ENCODE measurements at regions not wholly inside any gene's neighbourhood (a gene's known extent, or its start where the extent isn't known, plus 50 kb on each side); places are given as distances from the start of the nearest gene placed in this dataset.
A peak's percentile ranks its signal among the peaks of the same experiment; 100 is the strongest.
"Not testable (repeated sequence)": the region's sequence is repeated elsewhere in the genome, so short reads cannot be mapped to it uniquely, and the experiment has no call there.

DNA sequence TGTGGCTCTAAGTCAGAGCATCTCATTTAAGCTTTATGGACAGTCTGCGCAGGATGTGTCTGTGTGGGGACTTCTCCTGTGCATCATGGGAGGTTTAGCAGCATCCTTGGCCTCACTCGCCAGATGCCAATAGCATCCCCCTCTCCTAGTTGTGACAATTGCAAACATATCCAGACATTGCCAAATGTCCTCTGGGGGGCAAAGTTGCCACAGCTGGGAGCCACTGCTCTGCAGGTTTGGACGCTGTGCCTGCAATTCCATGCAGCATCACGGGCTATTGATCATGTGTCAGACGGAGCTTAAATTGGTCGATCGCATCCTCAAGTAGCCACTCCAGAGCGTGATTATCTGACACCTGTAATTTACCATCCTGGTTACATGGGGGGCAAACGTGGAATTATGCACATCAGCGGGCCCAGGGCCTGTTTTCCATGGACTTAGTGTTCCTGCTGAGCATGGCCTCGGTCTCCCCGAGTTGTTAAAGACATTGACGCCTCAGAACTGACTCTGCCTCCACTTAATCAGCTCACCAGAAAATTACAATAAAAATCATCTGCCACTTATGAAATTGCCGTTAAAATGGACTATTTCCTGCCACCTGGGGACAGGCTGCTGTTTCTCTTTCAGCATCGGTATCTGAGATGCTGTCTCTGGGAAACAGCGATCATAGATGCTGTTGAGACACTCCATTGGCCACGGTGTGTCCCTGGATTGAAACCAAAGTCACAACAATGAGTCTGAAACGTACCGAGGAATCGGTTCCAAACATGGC is 191.9 kb upstream of the SULF2 start:
- intact Hi-C loops (cut with DNase I), result loop anchor here (10.0 kb wide), 2 partner anchors 192 to 648 kb away; partner anchors contain the start of gene SULF2
- TF ChIP-seq POLR2AphosphoS5 (IDR thresholded peaks at IDR 0.05), result peak in 1 of 2 donors; percentile 11
- not testable (repeated sequence) for H3K4me3 ChIP-seq; H3K36me3 ChIP-seq; DNase-seq (ENCODE audit: extremely low spot score); H3K27me3 ChIP-seq; H3K9me3 ChIP-seq
- 68% methylated on average over 18 of the region's 20 CpGs for WGBS
- H3K27ac ChIP-seq (replicated peaks in 1 of 4), result peak overlapping the region; percentile 62 to 78 (median 72)
- peaks cover 12 to 40% (median 19%) of the 10 kb centered on the region in 4 donors for H3K4me1 ChIP-seq

DNA sequence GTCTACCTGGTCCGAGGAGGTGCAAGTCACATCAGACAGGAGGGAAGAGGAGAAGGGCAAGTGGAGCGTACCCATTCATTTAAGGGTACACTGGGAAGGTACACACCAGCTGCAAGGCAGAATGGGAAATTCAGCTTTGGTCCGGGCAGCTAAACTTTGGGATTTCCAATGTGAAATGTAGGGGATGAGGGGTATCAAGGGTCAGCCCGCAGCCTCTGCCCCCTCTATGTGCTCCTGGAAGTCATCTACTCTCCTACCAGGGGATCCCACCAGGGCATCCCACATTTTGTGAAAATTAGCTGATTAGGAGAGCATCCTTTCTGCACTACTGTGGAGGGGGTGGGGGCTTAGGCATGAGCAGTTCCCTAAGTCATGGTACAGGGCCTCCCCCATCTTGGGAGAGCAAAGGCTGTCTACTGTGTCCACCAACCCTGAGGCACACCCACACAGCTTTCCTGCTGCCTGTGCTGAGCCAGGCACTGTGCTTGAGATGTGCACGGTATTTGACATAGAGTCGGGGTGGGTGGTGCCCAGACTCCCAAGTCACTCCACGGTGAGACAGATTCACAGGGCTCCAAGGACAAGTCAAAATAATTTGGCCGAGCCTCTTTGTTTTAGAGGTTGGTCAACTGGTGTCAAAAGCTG is 189.1 kb upstream of the SULF2 start:
- no peak for DNase-seq (ENCODE audit: extremely low spot score)
- TF ChIP-seq POLR2A (IDR thresholded peaks at IDR 0.05; ENCODE audit: low read depth), result no peak
- no peak for TF ChIP-seq EP300 (IDR thresholded peaks at IDR 0.05)
- TF ChIP-seq, protein P1, sequence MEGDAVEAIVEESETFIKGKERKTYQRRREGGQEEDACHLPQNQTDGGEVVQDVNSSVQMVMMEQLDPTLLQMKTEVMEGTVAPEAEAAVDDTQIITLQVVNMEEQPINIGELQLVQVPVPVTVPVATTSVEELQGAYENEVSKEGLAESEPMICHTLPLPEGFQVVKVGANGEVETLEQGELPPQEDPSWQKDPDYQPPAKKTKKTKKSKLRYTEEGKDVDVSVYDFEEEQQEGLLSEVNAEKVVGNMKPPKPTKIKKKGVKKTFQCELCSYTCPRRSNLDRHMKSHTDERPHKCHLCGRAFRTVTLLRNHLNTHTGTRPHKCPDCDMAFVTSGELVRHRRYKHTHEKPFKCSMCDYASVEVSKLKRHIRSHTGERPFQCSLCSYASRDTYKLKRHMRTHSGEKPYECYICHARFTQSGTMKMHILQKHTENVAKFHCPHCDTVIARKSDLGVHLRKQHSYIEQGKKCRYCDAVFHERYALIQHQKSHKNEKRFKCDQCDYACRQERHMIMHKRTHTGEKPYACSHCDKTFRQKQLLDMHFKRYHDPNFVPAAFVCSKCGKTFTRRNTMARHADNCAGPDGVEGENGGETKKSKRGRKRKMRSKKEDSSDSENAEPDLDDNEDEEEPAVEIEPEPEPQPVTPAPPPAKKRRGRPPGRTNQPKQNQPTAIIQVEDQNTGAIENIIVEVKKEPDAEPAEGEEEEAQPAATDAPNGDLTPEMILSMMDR (IDR thresholded peaks at IDR 0.05), result no peak
- TF ChIP-seq POLR2AphosphoS5 (IDR thresholded peaks at IDR 0.05), result no peak
- no peaks in the 10 kb centered on the region for H3K36me3 ChIP-seq
- peaks cover 19 to 37% (median 26%) of the 10 kb centered on the region in 4 donors for H3K4me1 ChIP-seq
- no peaks in the 10 kb centered on the region for H3K9me3 ChIP-seq
- intact Hi-C loops (cut with DNase I), result loop anchor here (10.0 kb wide), 2 partner anchors 190 to 650 kb away; partner anchors contain the start of gene SULF2
- 94% methylated on average over 8 of the region's 8 CpGs for WGBS
- no peaks in the 10 kb centered on the region for H3K27me3 ChIP-seq
- H3K4me3 ChIP-seq, result no peak overlapping the region
- H3K27ac ChIP-seq (replicated peaks in 1 of 4), result peak overlapping the region; percentile 28 to 60 (median 50)

DNA sequence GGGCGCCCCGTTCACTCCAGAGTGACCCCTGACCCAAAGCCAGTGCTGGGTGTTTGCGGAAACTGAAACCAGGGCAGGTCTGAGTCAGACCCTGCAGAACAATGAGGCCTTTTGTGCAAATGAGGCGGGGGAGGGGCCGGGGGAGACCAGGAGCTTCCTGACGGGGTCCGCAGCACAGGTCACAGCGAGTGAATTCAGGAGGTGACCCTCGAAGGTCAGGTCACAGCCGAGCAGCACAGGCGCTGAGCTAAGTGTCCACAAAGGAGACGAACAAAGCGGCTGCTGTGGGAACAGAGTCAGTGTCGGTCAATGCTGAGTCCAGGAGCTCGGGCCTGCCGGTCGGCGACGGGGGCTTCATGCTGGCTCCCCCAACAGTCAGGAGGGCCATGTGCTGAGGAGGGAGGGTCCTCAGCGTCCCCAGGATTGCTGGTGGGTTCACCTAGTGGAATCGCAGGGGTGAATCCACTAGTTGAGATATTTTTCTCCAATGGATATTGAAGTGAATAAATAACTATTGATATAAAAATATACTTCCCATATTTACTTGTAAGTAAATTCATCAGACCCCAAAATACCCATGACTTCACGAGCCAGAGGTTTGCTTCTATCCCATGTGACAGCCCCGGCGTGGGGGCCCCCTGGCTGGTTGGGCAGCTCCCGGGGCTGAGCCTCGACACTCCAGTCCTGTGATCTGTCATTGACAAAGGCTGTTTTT is 188.4 kb upstream of the SULF2 start:
- 74% methylated on average over 24 of the region's 26 CpGs for WGBS
- H3K4me1 ChIP-seq, result peaks cover 19 to 30% (median 26%) of the 10 kb centered on the region in 4 donors
- no peaks in the 10 kb centered on the region for H3K27me3 ChIP-seq
- H3K4me3 ChIP-seq, result no peak overlapping the region
- no peak for DNase-seq (ENCODE audit: extremely low spot score)
- TF ChIP-seq EP300 (IDR thresholded peaks at IDR 0.05) (no peak), POLR2AphosphoS5 (IDR thresholded peaks at IDR 0.05) (no peak), POLR2A (IDR thresholded peaks at IDR 0.05; ENCODE audit: low read depth) (no peak)
- TF ChIP-seq, protein P1 (IDR thresholded peaks at IDR 0.05), result no peak
- no peaks in the 10 kb centered on the region for H3K36me3 ChIP-seq
- H3K27ac ChIP-seq (replicated peaks in 1 of 4), result peak overlapping the region; percentile 28 to 60 (median 52)
- intact Hi-C loops (cut with DNase I), result loop anchor here (10.0 kb wide), 2 partner anchors 189 to 651 kb away; partner anchors contain the start of gene SULF2
- no peaks in the 10 kb centered on the region for H3K9me3 ChIP-seq

DNA sequence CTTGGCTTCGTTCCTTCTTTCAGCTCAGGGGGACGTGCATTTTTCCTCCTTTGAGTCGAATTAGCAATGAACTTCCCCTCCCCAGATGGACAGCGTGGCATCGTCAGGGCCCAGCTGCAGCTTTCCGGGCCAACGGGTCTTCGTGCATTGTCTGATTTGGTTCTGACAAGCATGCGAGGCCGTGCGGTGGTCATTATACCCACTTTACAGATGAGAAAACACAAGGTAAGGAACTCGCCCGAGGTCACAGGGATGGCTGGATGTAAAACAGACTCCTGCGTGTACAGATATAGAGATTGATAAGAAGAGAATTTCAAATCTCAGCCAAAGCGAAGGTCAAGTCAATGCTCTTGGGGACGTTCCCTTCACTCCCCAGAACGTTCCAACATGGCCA is 187.6 kb upstream of the SULF2 start:
- 84% methylated on average over 17 of the region's 17 CpGs for WGBS
- no peak for DNase-seq (ENCODE audit: extremely low spot score)
- H3K36me3 ChIP-seq, result no peaks in the 10 kb centered on the region
- H3K27ac ChIP-seq (replicated peaks in 1 of 4), result peak overlapping the region in 3 of 4 donors; percentile 49 to 60 (median 52)
- H3K9me3 ChIP-seq, result no peaks in the 10 kb centered on the region
- intact Hi-C loops (cut with DNase I), result loop anchor here (10.0 kb wide), 2 partner anchors 188 to 652 kb away; partner anchors contain the start of gene SULF2
- peaks cover 19 to 26% (median 24%) of the 10 kb centered on the region in 4 donors for H3K4me1 ChIP-seq
- no peak overlapping the region for H3K4me3 ChIP-seq
- TF ChIP-seq EP300 (IDR thresholded peaks at IDR 0.05), result no peak
- no peak for TF ChIP-seq POLR2A (IDR thresholded peaks at IDR 0.05; ENCODE audit: low read depth)
- TF ChIP-seq, protein P1 (IDR thresholded peaks at IDR 0.05), result no peak
- TF ChIP-seq POLR2AphosphoS5 (IDR thresholded peaks at IDR 0.05), result no peak
- no peaks in the 10 kb centered on the region for H3K27me3 ChIP-seq
